HCT116 (cell line): ENCODE measurements at regions not wholly inside any gene's neighbourhood (a gene's known extent, or its start where the extent isn't known, plus 50 kb on each side); places are given as distances from the start of the nearest gene placed in this dataset.

Source experiments
- ATAC-seq: fragments of 200-7000 bp; cut with Tn5 transposase; 2 replicates; pipeline ENCODE4 v1.9.1; 2020; ENCODE audit warnings: mild to moderate bottlenecking, moderate library complexity
- BruUV-seq: library from RNA; stranded (reverse); fragments of 400-500 nt; replicated peaks from 2 replicates; lab custom pipeline; 2021; lab: Mats Ljungman, UMichigan
- CTCF ChIA-PET: fragments of 300-600 bp; sonication (Branson Sonifier 250); formaldehyde crosslinking; loops from one replicate; lab custom pipeline; 2021; ENCODE audit warnings: antibody characterized with exemption; lab: Charles Lee
- POLR2A ChIA-PET: fragments of 300-600, 350-600 bp; sonication (Branson Sonifier 250); formaldehyde crosslinking; loops from one replicate; lab custom pipeline; 2021; ENCODE audit warnings: antibody characterized with exemption; lab: Charles Lee
- RAD21 ChIA-PET, 2 experiments: fragments of 300-600 bp; sonication (Branson Sonifier 250); formaldehyde crosslinking; loops; one replicate each; lab custom pipeline; 2023; ENCODE audit warnings: low total read pairs in 2 of 2; ENCODE audit not compliant: uncharacterized antibody in 2 of 2, unreplicated experiment in 2 of 2, low non-redundant PET in 1 of 2; lab: Charles Lee
- DNase-seq: peaks from one replicate; pipeline ENCODE4 v3.0.0-alpha.2; 2010; ENCODE audit warnings: low read depth, low spot score
- H2AFZ ChIP-seq: fragments of 200-600 bp; shearing (Covaris generic), sonication (generic); 2 replicates; pipeline ENCODE4 v1.6.1; 2017; ENCODE audit warnings: low read depth, mixed run types, mixed read lengths, antibody characterized with exemption, low read length; ENCODE audit not compliant: poor library complexity, severe bottlenecking
- H3K27ac ChIP-seq: 2 replicates; pipeline ENCODE4 v1.5.1; 2012; ENCODE audit warnings: low read depth, low read length
- H3K27me3 ChIP-seq: fragments of 200-600 bp; sonication (generic); 2 replicates; pipeline ENCODE4 v1.6.1; 2016; ENCODE audit warnings: mixed run types, low read length, mixed read lengths; ENCODE audit not compliant: insufficient read depth
- H3K36me3 ChIP-seq, 2 experiments: fragments of 200-500 bp in 1 of 2; fragments of 200-600 bp in 1 of 2; sonication (Bioruptor generic) in 1 of 2; sonication (generic) in 1 of 2; 2 replicates each; pipeline versions ENCODE4 v1.5.1 to v1.6.1; 2014 to 2016; ENCODE audit warnings: low read length in 2 of 2, inconsistent platforms in 1 of 2, mixed read lengths in 1 of 2, mixed run types in 1 of 2; ENCODE audit not compliant: insufficient read depth in 2 of 2, control insufficient read depth in 1 of 2
- H3K4me1 ChIP-seq, 2 experiments: fragments of 200-600 bp in 1 of 2; sonication (generic) in 1 of 2; 2 replicates each; pipeline versions ENCODE4 v1.5.1 to v1.6.1; 2012 to 2017; ENCODE audit warnings: low read length in 2 of 2, inconsistent platforms in 1 of 2, mild to moderate bottlenecking in 1 of 2, mixed read lengths in 1 of 2, mixed run types in 1 of 2, moderate library complexity in 1 of 2; ENCODE audit not compliant: insufficient read depth in 2 of 2, control insufficient read depth in 1 of 2
- H3K4me2 ChIP-seq: fragments of 200-600 bp; sonication (generic); 2 replicates; pipeline ENCODE4 v1.6.1; 2017; ENCODE audit warnings: mixed run types, low read length, mixed read lengths
- H3K4me3 ChIP-seq, 2 experiments: fragments of 200-600 bp in 1 of 2; sonication (generic) in 1 of 2; replicated peaks in 1 of 2; 2 replicates each; pipeline ENCODE4 v1.5.1; 2011 to 2016; ENCODE audit warnings: low read length in 2 of 2, control low read depth in 1 of 2, low read depth in 1 of 2, mild to moderate bottlenecking in 1 of 2, mixed read lengths in 1 of 2, mixed run types in 1 of 2
- H3K79me2 ChIP-seq: fragments of 200-600 bp; sonication (generic); 2 replicates; pipeline ENCODE4 v1.6.1; 2017; ENCODE audit warnings: mild to moderate bottlenecking, mixed run types, low read length, moderate library complexity, mixed read lengths; ENCODE audit not compliant: insufficient read depth
- H3K9ac ChIP-seq: fragments of 200-600 bp; sonication (generic); 2 replicates; pipeline ENCODE4 v1.6.1; 2016; ENCODE audit warnings: low read length, mixed read lengths
- H3K9me2 ChIP-seq: fragments of 200-600 bp; sonication (generic), shearing (Covaris generic); 2 replicates; pipeline ENCODE4 v1.6.1; 2017; ENCODE audit warnings: mixed run types, mild to moderate bottlenecking, moderate library complexity; ENCODE audit not compliant: insufficient read depth
- H3K9me3 ChIP-seq, 2 experiments: fragments of 200-500 bp in 1 of 2; fragments of 200-600 bp in 1 of 2; sonication (Bioruptor generic) in 1 of 2; sonication (generic) in 1 of 2; 2 replicates each; pipeline ENCODE4 v1.6.1; 2014 to 2017; ENCODE audit warnings: low read length in 2 of 2, mixed read lengths in 2 of 2, inconsistent platforms in 1 of 2, low read depth in 1 of 2, mild to moderate bottlenecking in 1 of 2, mixed run types in 1 of 2, moderate library complexity in 1 of 2; ENCODE audit not compliant: control insufficient read depth in 1 of 2, insufficient read depth in 1 of 2
- H4K20me1 ChIP-seq: fragments of 200-600 bp; sonication (generic), shearing (Covaris generic); 2 replicates; pipeline ENCODE4 v1.6.1; 2017; ENCODE audit warnings: mixed run types, mild to moderate bottlenecking, moderate library complexity; ENCODE audit not compliant: insufficient read depth
- CBX3 ChIP-seq: IDR thresholded peaks from 2 replicates; pipeline ENCODE4 v1.6.1; 2012; ENCODE audit warnings: low read depth
- ELF1 ChIP-seq: IDR thresholded peaks from 2 replicates; pipeline ENCODE4 v1.6.1; 2012; ENCODE audit warnings: low read depth, borderline replicate concordance
- EZH2phosphoT487 ChIP-seq: fragments of 200-600 bp; IDR thresholded peaks from 2 replicates; pipeline ENCODE4 v1.6.1; 2018; ENCODE audit warnings: antibody characterized with exemption, borderline replicate concordance
- FOSL1 ChIP-seq: IDR thresholded peaks from 2 replicates; pipeline ENCODE4 v1.6.1; 2012; ENCODE audit warnings: low read depth
- POLR2A ChIP-seq: IDR thresholded peaks from 2 replicates; pipeline ENCODE4 v1.7.0; 2011; ENCODE audit warnings: borderline replicate concordance; ENCODE audit not compliant: insufficient read depth, insufficient read length; ENCODE audit errors: extremely low read depth
- POLR2AphosphoS5 ChIP-seq: IDR thresholded peaks from 2 replicates; pipeline ENCODE4 v1.6.1; 2011; ENCODE audit warnings: mild to moderate bottlenecking, low read depth, low read length, moderate library complexity
- RAD21 ChIP-seq: IDR thresholded peaks from 2 replicates; pipeline ENCODE4 v1.6.1; 2012; ENCODE audit warnings: low read depth, mild to moderate bottlenecking
- SP1 ChIP-seq: IDR thresholded peaks from 2 replicates; pipeline ENCODE4 v1.6.1; 2012; ENCODE audit warnings: low read depth
- intact Hi-C: fragments of 100-400 bp; cut with micrococcal nuclease; formaldehyde crosslinking; loops from 2 replicates; pipeline ENCODE4 v1.10.0; 2022
- TF ChIP-seq, protein P1 (sequence below), 3 experiments: fragments of 200-600 bp in 1 of 3; sonication (generic) in 1 of 3; IDR thresholded peaks in 2 of 3; conservative IDR thresholded peaks in 1 of 3; 2 replicates each; pipeline ENCODE4 v1.5.1; 2012 to 2017; ENCODE audit warnings: low read depth in 2 of 3, low read length in 2 of 3, antibody characterized with exemption in 1 of 3, borderline replicate concordance in 1 of 3, control low read depth in 1 of 3, mild to moderate bottlenecking in 1 of 3, mixed read lengths in 1 of 3, mixed run types in 1 of 3, moderate library complexity in 1 of 3; ENCODE audit not compliant: insufficient read depth in 1 of 3
- TF ChIP-seq, protein P2 (sequence below): IDR thresholded peaks from 2 replicates; pipeline ENCODE4 v1.6.1; 2012
- TF ChIP-seq, protein P3 (sequence below): IDR thresholded peaks from 2 replicates; pipeline ENCODE4 v1.6.1; 2012
- TF ChIP-seq, protein P4 (sequence below): IDR thresholded peaks from 2 replicates; pipeline ENCODE4 v1.6.1; 2012; ENCODE audit warnings: low read depth

DNA sequence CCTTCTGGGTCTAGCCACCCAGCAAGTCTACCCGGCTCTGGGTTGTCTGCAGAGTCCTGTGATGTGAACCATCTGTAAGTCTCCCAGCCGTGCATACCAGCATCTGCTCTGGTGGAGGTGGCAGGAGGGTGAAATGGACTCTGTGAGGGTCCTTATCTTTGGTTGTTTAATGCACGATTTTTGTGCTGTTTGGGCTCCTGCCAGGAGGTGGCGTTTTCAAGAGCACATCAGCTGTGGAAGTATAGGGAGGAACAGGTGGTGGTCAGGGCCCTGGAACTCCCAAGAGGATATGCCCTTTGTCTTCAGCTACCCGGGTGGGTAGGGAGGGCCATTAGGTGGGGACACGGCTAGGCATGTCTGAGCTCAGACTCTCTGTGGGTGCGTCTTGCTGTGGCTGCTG is 66.5 kb upstream of the ZFP42 start:
- Histone ChIP-seq H4K20me1 (no peaks in the 10 kb centered on the region), H3K4me2 (no peak overlapping the region), H3K9me2 (no peaks in the 10 kb centered on the region), H3K4me1 (no peaks in the 10 kb centered on the region), H3K9ac (no peak overlapping the region), H3K9me3 (no peaks in the 10 kb centered on the region), H3K79me2 (no peaks in the 10 kb centered on the region), H3K4me3 (no peak overlapping the region), H3K27ac (no peak overlapping the region), H3K36me3 (no peaks in the 10 kb centered on the region), H3K27me3 (no peaks in the 10 kb centered on the region), H2AFZ (peak overlapping the region; percentile 57)
- no TSS peak for BruUV-seq
- ChIA-PET RAD21 (no interaction called here), POLR2A (no interaction called here), CTCF (no interaction called here)
- ATAC-seq (peak; percentile 92), DNase-seq (peak; percentile 33)
- TF ChIP-seq POLR2AphosphoS5: no peak
- TF ChIP-seq, protein P1, sequence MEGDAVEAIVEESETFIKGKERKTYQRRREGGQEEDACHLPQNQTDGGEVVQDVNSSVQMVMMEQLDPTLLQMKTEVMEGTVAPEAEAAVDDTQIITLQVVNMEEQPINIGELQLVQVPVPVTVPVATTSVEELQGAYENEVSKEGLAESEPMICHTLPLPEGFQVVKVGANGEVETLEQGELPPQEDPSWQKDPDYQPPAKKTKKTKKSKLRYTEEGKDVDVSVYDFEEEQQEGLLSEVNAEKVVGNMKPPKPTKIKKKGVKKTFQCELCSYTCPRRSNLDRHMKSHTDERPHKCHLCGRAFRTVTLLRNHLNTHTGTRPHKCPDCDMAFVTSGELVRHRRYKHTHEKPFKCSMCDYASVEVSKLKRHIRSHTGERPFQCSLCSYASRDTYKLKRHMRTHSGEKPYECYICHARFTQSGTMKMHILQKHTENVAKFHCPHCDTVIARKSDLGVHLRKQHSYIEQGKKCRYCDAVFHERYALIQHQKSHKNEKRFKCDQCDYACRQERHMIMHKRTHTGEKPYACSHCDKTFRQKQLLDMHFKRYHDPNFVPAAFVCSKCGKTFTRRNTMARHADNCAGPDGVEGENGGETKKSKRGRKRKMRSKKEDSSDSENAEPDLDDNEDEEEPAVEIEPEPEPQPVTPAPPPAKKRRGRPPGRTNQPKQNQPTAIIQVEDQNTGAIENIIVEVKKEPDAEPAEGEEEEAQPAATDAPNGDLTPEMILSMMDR (IDR thresholded peaks at IDR 0.05 in 2 of 3, conservative IDR thresholded peaks at IDR 0.05 in 1 of 3; ENCODE audit: borderline replicate concordance in 1 of 3, insufficient read depth in 1 of 3, low read depth in 2 of 3, low read length in 2 of 3): peak; percentile 37 to 71 (median 63); a peak in 5 of 6 replicates
- TF ChIP-seq RAD21: peak; percentile 57
- intact Hi-C loops: loop anchor here (5.0 kb wide), 1 partner anchor 318 kb away; no protein-coding TSS in a partner anchor

DNA sequence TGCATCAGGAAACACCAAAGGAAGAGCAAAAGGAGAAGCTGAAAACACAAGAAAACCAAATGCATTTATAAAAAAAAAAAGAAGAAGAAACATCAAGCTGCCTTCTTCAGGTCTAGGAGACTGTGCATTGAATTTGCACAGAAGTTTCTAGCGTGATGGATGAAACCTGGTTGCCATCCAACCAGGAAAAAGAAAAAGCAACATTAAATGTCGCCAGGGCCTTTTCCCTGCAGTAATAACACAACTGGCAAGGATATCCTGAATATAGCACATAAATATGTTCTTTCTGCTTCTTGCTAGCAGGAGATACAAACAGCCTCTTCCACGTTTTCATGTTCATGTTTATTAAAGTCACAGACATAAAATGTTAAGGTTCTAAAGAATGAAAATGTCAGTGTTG is 60.8 kb upstream of the ZFP42 start:
- Histone ChIP-seq H3K4me3 (no peak overlapping the region), H3K36me3 (no peaks in the 10 kb centered on the region), H3K9me2 (no peaks in the 10 kb centered on the region), H3K27ac (no peak overlapping the region), H4K20me1 (no peaks in the 10 kb centered on the region), H3K79me2 (no peaks in the 10 kb centered on the region), H3K4me1 (no peaks in the 10 kb centered on the region), H3K4me2 (no peak overlapping the region), H3K9ac (no peak overlapping the region), H3K27me3 (no peaks in the 10 kb centered on the region), H2AFZ (no peak overlapping the region), H3K9me3 (no peaks in the 10 kb centered on the region)
- ChIA-PET POLR2A (no interaction called here), RAD21 (no interaction called here), CTCF (no interaction called here)
- ATAC-seq (no peak), DNase-seq (no peak)
- BruUV-seq: no TSS peak
- intact Hi-C loops: no loop called here
- TF ChIP-seq, protein P1 (IDR thresholded peaks at IDR 0.05 in 2 of 3, conservative IDR thresholded peaks at IDR 0.05 in 1 of 3; ENCODE audit: borderline replicate concordance in 1 of 3, insufficient read depth in 1 of 3, low read depth in 2 of 3, low read length in 2 of 3): no peak
- no peak for TF ChIP-seq EZH2phosphoT487
- no peak for TF ChIP-seq POLR2A
- TF ChIP-seq, protein P2, sequence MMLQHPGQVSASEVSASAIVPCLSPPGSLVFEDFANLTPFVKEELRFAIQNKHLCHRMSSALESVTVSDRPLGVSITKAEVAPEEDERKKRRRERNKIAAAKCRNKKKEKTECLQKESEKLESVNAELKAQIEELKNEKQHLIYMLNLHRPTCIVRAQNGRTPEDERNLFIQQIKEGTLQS: no peak
- TF ChIP-seq, protein P3, sequence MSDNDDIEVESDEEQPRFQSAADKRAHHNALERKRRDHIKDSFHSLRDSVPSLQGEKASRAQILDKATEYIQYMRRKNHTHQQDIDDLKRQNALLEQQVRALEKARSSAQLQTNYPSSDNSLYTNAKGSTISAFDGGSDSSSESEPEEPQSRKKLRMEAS: no peak
- no peak for TF ChIP-seq SP1
- no peak for TF ChIP-seq FOSL1
- no peak for TF ChIP-seq ELF1
- TF ChIP-seq, protein P4, sequence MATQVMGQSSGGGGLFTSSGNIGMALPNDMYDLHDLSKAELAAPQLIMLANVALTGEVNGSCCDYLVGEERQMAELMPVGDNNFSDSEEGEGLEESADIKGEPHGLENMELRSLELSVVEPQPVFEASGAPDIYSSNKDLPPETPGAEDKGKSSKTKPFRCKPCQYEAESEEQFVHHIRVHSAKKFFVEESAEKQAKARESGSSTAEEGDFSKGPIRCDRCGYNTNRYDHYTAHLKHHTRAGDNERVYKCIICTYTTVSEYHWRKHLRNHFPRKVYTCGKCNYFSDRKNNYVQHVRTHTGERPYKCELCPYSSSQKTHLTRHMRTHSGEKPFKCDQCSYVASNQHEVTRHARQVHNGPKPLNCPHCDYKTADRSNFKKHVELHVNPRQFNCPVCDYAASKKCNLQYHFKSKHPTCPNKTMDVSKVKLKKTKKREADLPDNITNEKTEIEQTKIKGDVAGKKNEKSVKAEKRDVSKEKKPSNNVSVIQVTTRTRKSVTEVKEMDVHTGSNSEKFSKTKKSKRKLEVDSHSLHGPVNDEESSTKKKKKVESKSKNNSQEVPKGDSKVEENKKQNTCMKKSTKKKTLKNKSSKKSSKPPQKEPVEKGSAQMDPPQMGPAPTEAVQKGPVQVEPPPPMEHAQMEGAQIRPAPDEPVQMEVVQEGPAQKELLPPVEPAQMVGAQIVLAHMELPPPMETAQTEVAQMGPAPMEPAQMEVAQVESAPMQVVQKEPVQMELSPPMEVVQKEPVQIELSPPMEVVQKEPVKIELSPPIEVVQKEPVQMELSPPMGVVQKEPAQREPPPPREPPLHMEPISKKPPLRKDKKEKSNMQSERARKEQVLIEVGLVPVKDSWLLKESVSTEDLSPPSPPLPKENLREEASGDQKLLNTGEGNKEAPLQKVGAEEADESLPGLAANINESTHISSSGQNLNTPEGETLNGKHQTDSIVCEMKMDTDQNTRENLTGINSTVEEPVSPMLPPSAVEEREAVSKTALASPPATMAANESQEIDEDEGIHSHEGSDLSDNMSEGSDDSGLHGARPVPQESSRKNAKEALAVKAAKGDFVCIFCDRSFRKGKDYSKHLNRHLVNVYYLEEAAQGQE: no peak
- no peak for TF ChIP-seq CBX3
- no peak for TF ChIP-seq RAD21
